ENCODE measurements at regions not wholly inside any gene's neighbourhood (a gene's known extent, or its start where the extent isn't known, plus 50 kb on each side); places are given as distances from the start of the nearest gene placed in this dataset.
"Not testable (repeated sequence)": the region's sequence is repeated elsewhere in the genome, so short reads cannot be mapped to it uniquely, and the experiment has no call there.

- DNase-seq, result not testable (repeated sequence)
Measured at GRCh38 chr3:125918024-125918423, 51.0 kb upstream of the ROPN1B start.

GRCh38 chr3:125918451-125918850, 50.5 kb upstream of the ROPN1B start:
- not testable (repeated sequence) for DNase-seq

GRCh38 chr3:125918866-125919265, 50.1 kb upstream of the ROPN1B start:
- DNase-seq, result not testable (repeated sequence)
